ENCODE measurements at regions not wholly inside any gene's neighbourhood (a gene's known extent, or its start where the extent isn't known, plus 50 kb on each side); places are given as distances from the start of the nearest gene placed in this dataset.

GRCh38 chr2:5538313-5538712 lies 153.9 kb upstream of the SOX11 start:
- TF ChIP-seq POLR2A (IDR thresholded peaks at IDR 0.05; ENCODE audit: low read depth, low read length) = no peak
- TF ChIP-seq CTCF (IDR thresholded peaks at IDR 0.05 in 2 of 3, conservative IDR thresholded peaks at IDR 0.05 in 1 of 3; ENCODE audit: control insufficient read depth in 2 of 3, extremely low read depth in 1 of 3, insufficient read depth in 1 of 3, low read depth in 3 of 3, low read length in 3 of 3) = no peak
- no peak for TF ChIP-seq RFX5 (IDR thresholded peaks at IDR 0.05; ENCODE audit: low read depth, low read length)
- no peak for TF ChIP-seq FOXK2 (IDR thresholded peaks at IDR 0.05)
- no peak for TF ChIP-seq ESRRA (IDR thresholded peaks at IDR 0.05; ENCODE audit: low read length)
- no peak for TF ChIP-seq SREBF2 (IDR thresholded peaks at IDR 0.05; ENCODE audit: low read length)
- no peak for TF ChIP-seq RCOR1 (conservative IDR thresholded peaks at IDR 0.05; ENCODE audit: low read depth, low read length)
- TF ChIP-seq CHD1 (IDR thresholded peaks at IDR 0.05; ENCODE audit: low read depth, low read length) = no peak
- TF ChIP-seq CEBPB (IDR thresholded peaks at IDR 0.05; ENCODE audit: borderline replicate concordance in 1 of 2, low read depth in 2 of 2, low read length in 2 of 2) = no peak
- no peak for TF ChIP-seq SMARCA5 (IDR thresholded peaks at IDR 0.05)
- no peak for TF ChIP-seq DPF2 (IDR thresholded peaks at IDR 0.05)
- TF ChIP-seq GABPA (IDR thresholded peaks at IDR 0.05; ENCODE audit: low read depth) = no peak
- TF ChIP-seq NR2F1 (conservative IDR thresholded peaks at IDR 0.05) = no peak

All from GM12878 (cell line).